Sigmoid colon (tissue), 3 donors: ENCODE measurements at regions not wholly inside any gene's neighbourhood (a gene's known extent, or its start where the extent isn't known, plus 50 kb on each side); places are given as distances from the start of the nearest gene placed in this dataset.
"Not testable (repeated sequence)": the region's sequence is repeated elsewhere in the genome, so short reads cannot be mapped to it uniquely, and the experiment has no call there.

Experiments
- CTCF ChIP-seq, 4 experiments: fragments of 450-650 bp in 3 of 4; fragments of 200-600 bp in 1 of 4; IDR thresholded peaks; one replicate each; pipeline ENCODE4 v1.5.1; 2016 to 2019; ENCODE audit warnings: antibody characterized with exemption in 4 of 4, mild to moderate bottlenecking in 3 of 4, moderate library complexity in 2 of 4
- POLR2A ChIP-seq, 2 donors: fragments of 450-650 bp; IDR thresholded peaks; one replicate each; pipeline ENCODE4 v1.6.1; 2016; ENCODE audit warnings: antibody characterized with exemption in 2 of 2, mild to moderate bottlenecking in 2 of 2, moderate library complexity in 2 of 2

- TF ChIP-seq POLR2A, CTCF (IDR thresholded peaks at IDR 0.05): not testable (repeated sequence)
Observed at GRCh38 chr16:88232401-88233258, 150.1 kb upstream of the ZNF469 start.
